Fibroblast of gingiva (primary cell): ENCODE measurements at regions not wholly inside any gene's neighbourhood (a gene's known extent, or its start where the extent isn't known, plus 50 kb on each side); places are given as distances from the start of the nearest gene placed in this dataset.

Experiments used
- DNase-seq: peaks from one replicate; pipeline ENCODE4 v3.0.0-alpha.2; 2011; ENCODE audit warnings: low read depth

GRCh38 chr20:62527781-62528180, 52.0 kb upstream of the GATA5 start:
- DNase-seq: no peak

- DNase-seq: no peak
These were observed 53.4 kb upstream of the GATA5 start for GRCh38 chr20:62528983-62529891.

- no peak for DNase-seq
These were observed 54.3 kb upstream of the GATA5 start for GRCh38 chr20:62529896-62530642.

- no peak for DNase-seq
These were observed 54.8 kb upstream of the GATA5 start for GRCh38 chr20:62530643-62531032.

GRCh38 chr20:62531046-62531838, 55.4 kb upstream of the GATA5 start:
- no peak for DNase-seq

GRCh38 chr20:62532921-62533320, 57.1 kb upstream of the GATA5 start:
- no peak for DNase-seq

- DNase-seq: no peak
These were observed 58.0 kb upstream of the GATA5 start for GRCh38 chr20:62533591-62534495.

- no peak for DNase-seq
These were observed 58.9 kb upstream of the GATA5 start for GRCh38 chr20:62534526-62535221.

- no peak for DNase-seq
These were observed 59.6 kb upstream of the GATA5 start for GRCh38 chr20:62535282-62535811.

- no peak for DNase-seq
These were observed 60.2 kb upstream of the GATA5 start for GRCh38 chr20:62535964-62536363.

GRCh38 chr20:62536871-62537401, 61.1 kb upstream of the GATA5 start:
- DNase-seq: no peak

- no peak for DNase-seq
These were observed 62.0 kb upstream of the GATA5 start for GRCh38 chr20:62537649-62538292.

GRCh38 chr20:62539198-62540045, 63.6 kb upstream of the GATA5 start:
- DNase-seq: no peak

GRCh38 chr20:62540504-62540903, 64.7 kb upstream of the GATA5 start:
- DNase-seq: no peak

- DNase-seq: no peak
These were observed 67.1 kb upstream of the GATA5 start for GRCh38 chr20:62542862-62543261.

- no peak for DNase-seq
These were observed 67.9 kb upstream of the GATA5 start for GRCh38 chr20:62543470-62544302.

GRCh38 chr20:62544505-62545055, 68.8 kb upstream of the GATA5 start:
- DNase-seq: no peak

- DNase-seq: no peak
These were observed 69.5 kb upstream of the GATA5 start for GRCh38 chr20:62545271-62545670.
